Keratinocyte (primary cell): ENCODE measurements at regions not wholly inside any gene's neighbourhood (a gene's known extent, or its start where the extent isn't known, plus 50 kb on each side); places are given as distances from the start of the nearest gene placed in this dataset.

ENCODE experiments used
- DNase-seq: peaks from one replicate; pipeline ENCODE4 v3.0.0-alpha.2; 2011; ENCODE audit warnings: low read depth, missing footprints, low spot score
- FAIRE-seq: peaks from 2 replicates; lab custom pipeline; 2011; peaks lifted over from hg19 to GRCh38; lab: Jason Lieb, UNC
- H2AFZ ChIP-seq: 2 replicates; pipeline ENCODE4 v1.6.0; 2012; ENCODE audit warnings: low read length, control low read depth, inconsistent platforms; ENCODE audit not compliant: control insufficient read depth
- H3K27ac ChIP-seq: 2 replicates; pipeline ENCODE4 v1.5.1; 2011; ENCODE audit warnings: low read length; ENCODE audit not compliant: control insufficient read depth, insufficient read depth
- H3K27me3 ChIP-seq: 3 replicates; pipeline ENCODE4 v1.6.0; 2011; ENCODE audit warnings: low read length; ENCODE audit not compliant: control insufficient read depth, insufficient read depth; ENCODE audit errors: extremely low read depth
- H3K36me3 ChIP-seq, 2 experiments: 2 replicates in 1 of 2; 3 replicates in 1 of 2; pipeline ENCODE4 v1.5.1; 2011; ENCODE audit warnings: low read length in 2 of 2, mild to moderate bottlenecking in 1 of 2; ENCODE audit not compliant: control insufficient read depth in 2 of 2, insufficient read depth in 2 of 2; ENCODE audit errors: extremely low read depth in 1 of 2
- H3K4me1 ChIP-seq: 3 replicates; pipeline ENCODE4 v1.5.1; 2011; ENCODE audit warnings: low read length; ENCODE audit not compliant: control insufficient read depth, insufficient read depth; ENCODE audit errors: extremely low read depth
- H3K4me2 ChIP-seq: 3 replicates; pipeline ENCODE4 v1.6.0; 2011; ENCODE audit warnings: low read depth, low read length; ENCODE audit not compliant: control insufficient read depth, insufficient read depth; ENCODE audit errors: extremely low read depth
- H3K4me3 ChIP-seq, 3 experiments: fragments of 200-600 bp in 1 of 3; sonication (generic) in 1 of 3; 2 replicates in 2 of 3; 3 replicates in 1 of 3; pipeline ENCODE4 v1.5.1; 2011 to 2016; ENCODE audit warnings: low read length in 3 of 3, mild to moderate bottlenecking in 3 of 3, control low read depth in 2 of 3, inconsistent platforms in 1 of 3, low read depth in 1 of 3, mixed read lengths in 1 of 3, mixed run types in 1 of 3, moderate library complexity in 1 of 3; ENCODE audit not compliant: control insufficient read depth in 2 of 3, insufficient read depth in 2 of 3; ENCODE audit errors: extremely low read depth in 1 of 3
- H3K79me2 ChIP-seq: 2 replicates; pipeline ENCODE4 v1.6.0; 2012; ENCODE audit warnings: low read length; ENCODE audit not compliant: control insufficient read depth, insufficient read depth
- H3K9ac ChIP-seq: 3 replicates; pipeline ENCODE4 v1.6.0; 2011; ENCODE audit warnings: low read length; ENCODE audit not compliant: control insufficient read depth, insufficient read depth; ENCODE audit errors: extremely low read depth
- H3K9me1 ChIP-seq: 3 replicates; pipeline ENCODE4 v1.6.0; 2011; ENCODE audit warnings: low read length; ENCODE audit not compliant: control insufficient read depth, insufficient read depth; ENCODE audit errors: extremely low read depth
- H3K9me3 ChIP-seq: 2 replicates; pipeline ENCODE4 v1.5.1; 2012; ENCODE audit warnings: low read depth, low read length; ENCODE audit not compliant: control insufficient read depth
- H4K20me1 ChIP-seq: 3 replicates; pipeline ENCODE4 v1.6.0; 2011; ENCODE audit warnings: low read length; ENCODE audit not compliant: control insufficient read depth, insufficient read depth; ENCODE audit errors: extremely low read depth
- CTCF ChIP-seq, 3 experiments: IDR thresholded peaks in 1 of 3; conservative IDR thresholded peaks in 1 of 3; optimal IDR thresholded peaks in 1 of 3; 2 replicates in 2 of 3; 3 replicates in 1 of 3; pipeline versions ENCODE3 to v1.5.1; 2011; ENCODE audit warnings: low read length in 3 of 3, mild to moderate bottlenecking in 3 of 3, moderate library complexity in 2 of 3, control low read depth in 1 of 3, inconsistent platforms in 1 of 3; ENCODE audit not compliant: insufficient read depth in 2 of 3; ENCODE audit errors: extremely low read depth in 1 of 3
- EZH2 ChIP-seq: IDR thresholded peaks from one replicate; pipeline ENCODE4 v1.6.1; 2012; ENCODE audit warnings: inconsistent platforms, mild to moderate bottlenecking, low read length, moderate library complexity
- dilution Hi-C: fragments of 300-500 bp; cut with MboI; formaldehyde crosslinking; loops from one replicate; pipeline ENCODE4 v1.7.0; 2020; ENCODE audit warnings: low sequenced_read_pairs; ENCODE audit not compliant: extremely low pct_ligation_motif_present

- Histone ChIP-seq H4K20me1 (no peaks in the 10 kb centered on the region), H3K9me3 (no peaks in the 10 kb centered on the region), H3K4me3 (no peak overlapping the region), H3K79me2 (no peaks in the 10 kb centered on the region), H3K4me2 (no peak overlapping the region), H3K27ac (no peak overlapping the region), H3K36me3 (no peaks in the 10 kb centered on the region), H3K4me1 (no peaks in the 10 kb centered on the region), H3K9me1 (no peaks in the 10 kb centered on the region), H3K27me3 (no peaks in the 10 kb centered on the region), H3K9ac (no peak overlapping the region), H2AFZ (no peak overlapping the region)
- no peak for FAIRE-seq
- DNase-seq: no peak
- dilution Hi-C loops: no loop called here
- TF ChIP-seq CTCF (optimal IDR thresholded peaks at IDR 0.05 in 1 of 3, IDR thresholded peaks at IDR 0.05 in 1 of 3, conservative IDR thresholded peaks at IDR 0.05 in 1 of 3; ENCODE audit: extremely low read depth in 1 of 3, insufficient read depth in 2 of 3, low read length in 3 of 3) (no peak), EZH2 (no peak)
These were observed 70.2 kb upstream of the TLE4 start for GRCh38 chr9:79501546-79501945.

- no peak overlapping the region for H3K4me3 ChIP-seq
- H2AFZ ChIP-seq: no peak overlapping the region
- no peak overlapping the region for H3K27ac ChIP-seq
- no peaks in the 10 kb centered on the region for H3K4me1 ChIP-seq
- no peak for FAIRE-seq
- no peak overlapping the region for H3K4me2 ChIP-seq
- no peaks in the 10 kb centered on the region for H3K36me3 ChIP-seq
- no peaks in the 10 kb centered on the region for H3K27me3 ChIP-seq
- H4K20me1 ChIP-seq: no peaks in the 10 kb centered on the region
- TF ChIP-seq EZH2 (no peak), CTCF (optimal IDR thresholded peaks at IDR 0.05 in 1 of 3, IDR thresholded peaks at IDR 0.05 in 1 of 3, conservative IDR thresholded peaks at IDR 0.05 in 1 of 3; ENCODE audit: extremely low read depth in 1 of 3, insufficient read depth in 2 of 3, low read length in 3 of 3) (no peak)
- H3K9me1 ChIP-seq: no peaks in the 10 kb centered on the region
- dilution Hi-C loops: no loop called here
- no peaks in the 10 kb centered on the region for H3K79me2 ChIP-seq
- no peaks in the 10 kb centered on the region for H3K9me3 ChIP-seq
- no peak for DNase-seq
- H3K9ac ChIP-seq: no peak overlapping the region
These were observed 64.0 kb upstream of the TLE4 start for GRCh38 chr9:79507801-79508200.
